KMS-11 (cell line): ENCODE measurements at regions not wholly inside any gene's neighbourhood (a gene's known extent, or its start where the extent isn't known, plus 50 kb on each side); places are given as distances from the start of the nearest gene placed in this dataset.

Experiments
- H2AFZ ChIP-seq: fragments of 200-600 bp; sonication (generic); 2 replicates; pipeline ENCODE4 v1.6.1; 2016; ENCODE audit warnings: antibody characterized with exemption, mixed run types, low read depth
- H3K27ac ChIP-seq: fragments of 200-600 bp; sonication (generic); 2 replicates; pipeline ENCODE4 v1.6.1; 2016; ENCODE audit warnings: mild to moderate bottlenecking, mixed run types
- H3K27me3 ChIP-seq: fragments of 200-600 bp; sonication (generic); 2 replicates; pipeline ENCODE4 v1.6.1; 2017; ENCODE audit warnings: mild to moderate bottlenecking, low read depth, mixed run types, moderate library complexity; ENCODE audit not compliant: insufficient read depth
- H3K36me3 ChIP-seq: fragments of 200-600 bp; sonication (generic); 2 replicates; pipeline ENCODE4 v1.6.1; 2017; ENCODE audit warnings: mild to moderate bottlenecking, mixed run types; ENCODE audit not compliant: insufficient read depth
- H3K4me1 ChIP-seq: fragments of 200-600 bp; sonication (generic); 2 replicates; pipeline ENCODE4 v1.6.1; 2016; ENCODE audit warnings: mild to moderate bottlenecking, low read depth, mixed run types; ENCODE audit not compliant: poor library complexity, severe bottlenecking
- H3K4me2 ChIP-seq: fragments of 200-600 bp; sonication (generic); 2 replicates; pipeline ENCODE4 v1.7.0; 2016; ENCODE audit warnings: mild to moderate bottlenecking, mixed run types
- H3K4me3 ChIP-seq: fragments of 200-600 bp; sonication (generic); IDR thresholded peaks from 2 replicates; pipeline ENCODE4 v1.6.1; 2017; ENCODE audit warnings: low read depth, low read length, mixed read lengths; ENCODE audit not compliant: insufficient read depth
- H3K79me2 ChIP-seq: fragments of 200-600 bp; sonication (generic); 2 replicates; pipeline ENCODE4 v1.6.1; 2016; ENCODE audit warnings: low read depth, mixed run types; ENCODE audit not compliant: insufficient read depth
- H3K9ac ChIP-seq: fragments of 200-600 bp; sonication (generic); 2 replicates; pipeline ENCODE4 v1.6.1; 2016; ENCODE audit warnings: mild to moderate bottlenecking, mixed run types
- H4K20me1 ChIP-seq: fragments of 200-600 bp; sonication (generic); 2 replicates; pipeline ENCODE4 v1.6.1; 2016; ENCODE audit warnings: mild to moderate bottlenecking, mixed run types; ENCODE audit not compliant: insufficient read depth
- CTCF ChIP-seq: fragments of 200-600 bp; sonication (generic); conservative IDR thresholded peaks from 2 replicates; pipeline ENCODE4 v1.6.1; 2017; ENCODE audit warnings: low read depth, mild to moderate bottlenecking, antibody characterized with exemption, low read length, moderate library complexity, mixed read lengths

DNA sequence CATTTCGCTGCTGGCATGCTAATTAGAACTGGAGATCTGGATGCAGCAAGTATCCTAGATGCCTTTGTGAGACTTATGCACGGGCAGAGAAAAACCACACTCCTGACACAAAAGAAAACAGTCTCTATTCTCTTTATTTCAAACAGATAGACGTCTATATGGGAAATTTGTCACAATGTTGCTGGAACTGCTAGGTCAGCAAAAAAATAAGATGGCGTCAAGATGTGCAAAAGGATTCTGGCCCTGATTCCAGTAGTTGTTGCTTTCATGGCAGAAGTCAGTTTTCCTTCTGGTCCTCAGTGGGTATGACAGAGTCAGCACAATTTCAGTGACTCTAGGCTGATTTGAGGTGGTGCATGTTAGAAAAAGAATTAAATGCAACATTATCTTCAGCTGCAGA lies 1068.0 kb downstream of the SLITRK5 start:
- Histone ChIP-seq H3K79me2 (no peaks in the 10 kb centered on the region), H3K27ac (no peak overlapping the region), H3K27me3 (no peaks in the 10 kb centered on the region), H3K36me3 (no peaks in the 10 kb centered on the region), H2AFZ (no peak overlapping the region), H3K4me2 (no peak overlapping the region), H3K9ac (no peak overlapping the region), H3K4me3 (no peak overlapping the region), H4K20me1 (no peaks in the 10 kb centered on the region), H3K4me1 (no peaks in the 10 kb centered on the region)
- TF ChIP-seq CTCF, result no peak

GRCh38 chr13:88744289-88744688 lies 1073.1 kb downstream of the SLITRK5 start:
- no peak overlapping the region for H3K27ac ChIP-seq
- no peak for TF ChIP-seq CTCF
- H3K27me3 ChIP-seq, result no peaks in the 10 kb centered on the region
- no peak overlapping the region for H3K4me2 ChIP-seq
- no peaks in the 10 kb centered on the region for H3K36me3 ChIP-seq
- H3K4me1 ChIP-seq, result no peaks in the 10 kb centered on the region
- no peak overlapping the region for H3K4me3 ChIP-seq
- no peak overlapping the region for H3K9ac ChIP-seq
- H2AFZ ChIP-seq, result no peak overlapping the region
- no peaks in the 10 kb centered on the region for H3K79me2 ChIP-seq
- H4K20me1 ChIP-seq, result no peaks in the 10 kb centered on the region

DNA sequence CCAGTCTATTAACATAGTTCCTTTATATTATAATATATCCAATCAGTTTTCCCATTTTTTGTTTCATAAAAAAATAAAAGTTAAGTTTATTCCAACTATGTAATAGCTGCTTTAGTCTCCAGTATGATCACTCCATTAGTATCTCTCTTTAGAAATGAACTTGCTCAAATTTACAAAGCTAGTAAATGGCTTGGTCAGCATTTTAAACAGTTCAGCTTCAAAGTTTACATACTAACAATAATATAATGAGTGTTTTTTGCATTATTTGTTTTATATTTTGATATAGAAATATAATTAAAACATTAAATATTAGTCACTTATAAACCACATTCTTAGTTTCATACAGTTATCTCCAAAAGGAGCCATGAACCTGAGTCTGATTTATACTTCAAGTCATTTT lies 1073.8 kb downstream of the SLITRK5 start:
- no peak overlapping the region for H2AFZ ChIP-seq
- no peaks in the 10 kb centered on the region for H4K20me1 ChIP-seq
- TF ChIP-seq CTCF, result no peak
- H3K9ac ChIP-seq, result no peak overlapping the region
- no peaks in the 10 kb centered on the region for H3K4me1 ChIP-seq
- no peaks in the 10 kb centered on the region for H3K27me3 ChIP-seq
- no peaks in the 10 kb centered on the region for H3K79me2 ChIP-seq
- H3K27ac ChIP-seq, result no peak overlapping the region
- no peaks in the 10 kb centered on the region for H3K36me3 ChIP-seq
- H3K4me2 ChIP-seq, result no peak overlapping the region
- no peak overlapping the region for H3K4me3 ChIP-seq

- no peak for TF ChIP-seq CTCF
Measured at GRCh38 chr13:88752041-88752440, 1080.9 kb downstream of the SLITRK5 start.

DNA sequence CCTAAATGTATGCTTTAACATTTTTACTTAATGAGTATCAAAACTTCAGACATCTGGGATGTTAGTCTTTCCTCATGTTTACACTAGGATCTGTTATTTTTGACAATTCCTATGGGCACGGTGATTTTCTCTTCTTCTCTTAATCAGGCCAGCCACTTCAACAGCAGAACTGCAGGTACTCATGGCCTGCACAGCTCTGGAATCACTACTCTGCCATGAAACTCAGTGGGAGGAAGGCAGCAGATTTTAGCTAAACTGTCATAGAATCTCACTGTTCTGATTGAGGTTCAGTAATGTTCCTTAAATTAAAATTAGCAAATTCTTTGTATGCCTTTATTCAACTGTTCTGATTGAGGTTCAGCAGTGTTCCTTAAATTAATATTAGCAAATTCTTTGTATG lies 1083.0 kb downstream of the SLITRK5 start:
- H3K36me3 ChIP-seq, result no peaks in the 10 kb centered on the region
- H3K4me1 ChIP-seq, result no peaks in the 10 kb centered on the region
- H3K9ac ChIP-seq, result no peak overlapping the region
- no peaks in the 10 kb centered on the region for H3K79me2 ChIP-seq
- TF ChIP-seq CTCF, result no peak
- H3K4me3 ChIP-seq, result no peak overlapping the region
- H3K27me3 ChIP-seq, result no peaks in the 10 kb centered on the region
- H2AFZ ChIP-seq, result no peak overlapping the region
- no peaks in the 10 kb centered on the region for H4K20me1 ChIP-seq
- H3K4me2 ChIP-seq, result no peak overlapping the region
- no peak overlapping the region for H3K27ac ChIP-seq

More at GRCh38 chr13:88752041-88752440, 1080.9 kb downstream of the SLITRK5 start:
- Histone ChIP-seq H4K20me1 (no peaks in the 10 kb centered on the region), H3K79me2 (no peaks in the 10 kb centered on the region), H3K27ac (no peak overlapping the region), H3K27me3 (no peaks in the 10 kb centered on the region), H3K4me1 (no peaks in the 10 kb centered on the region), H3K4me2 (no peak overlapping the region), H3K36me3 (no peaks in the 10 kb centered on the region), H3K4me3 (no peak overlapping the region), H3K9ac (no peak overlapping the region), H2AFZ (no peak overlapping the region)
